ENCODE measurements at regions not wholly inside any gene's neighbourhood (a gene's known extent, or its start where the extent isn't known, plus 50 kb on each side); places are given as distances from the start of the nearest gene placed in this dataset.

- no peaks in the 10 kb centered on the region for H3K36me3 ChIP-seq (ENCODE audit: insufficient read depth)
- H3K27ac Mint-ChIP-seq: no peak overlapping the region
- H3K27ac ChIP-seq (ENCODE audit: low read depth): no peak overlapping the region
Observed at GRCh38 chr13:90742381-90742780, 605.1 kb upstream of the MIR17HG start.

More at GRCh38 chr13:90742381-90742780, 605.1 kb upstream of the MIR17HG start:
- Mint-ChIP-seq H3K27me3 (ENCODE audit: insufficient read depth, low read depth, poor library complexity) (peaks cover 4% of the 10 kb centered on the region), H3K4me3 (no peak overlapping the region), H3K4me1 (peaks cover 6% of the 10 kb centered on the region), H3K9me3 (no peaks in the 10 kb centered on the region; the same call in 2 of the 3 replicates), H3K36me3 (ENCODE audit: low read depth) (no peaks in the 10 kb centered on the region)
- Histone ChIP-seq H4K20me1 (replicated peaks; ENCODE audit: insufficient read depth) (no peaks in the 10 kb centered on the region), H3K4me2 (no peak overlapping the region), H3K79me2 (replicated peaks; ENCODE audit: insufficient read depth) (no peaks in the 10 kb centered on the region), H3K4me1 (ENCODE audit: insufficient read depth) (peaks cover 5% of the 10 kb centered on the region; the same call in 1 of the 2 replicates), H3K27me3 (ENCODE audit: insufficient read depth) (no peaks in the 10 kb centered on the region), H3F3A (replicated peaks; ENCODE audit: low read depth) (no peaks in the 10 kb centered on the region), H3K9me2 (ENCODE audit: insufficient read depth) (peaks cover 5% of the 10 kb centered on the region; the same call in 1 of the 2 replicates), H3K4me3 (no peak overlapping the region), H2AFZ (no peak overlapping the region)
- ATAC-seq (no peak), DNase-seq (ENCODE audit: low spot score) (no peak)
- TF ChIP-seq ZNF462 (CRISPR knock-in tag; IDR thresholded peaks at IDR 0.05) (no peak), POLR2AphosphoS5 (IDR thresholded peaks at IDR 0.05; ENCODE audit: low read depth) (no peak), REST (IDR thresholded peaks at IDR 0.05; ENCODE audit: unreplicated experiment) (no peak), NANOG (IDR thresholded peaks at IDR 0.05; ENCODE audit: borderline replicate concordance) (no peak), ZNF114 (CRISPR knock-in tag; IDR thresholded peaks at IDR 0.05) (no peak), ETS1 (IDR thresholded peaks at IDR 0.05) (no peak)

Measured in GM23338 (cell line).